ENCODE measurements at regions not wholly inside any gene's neighbourhood (a gene's known extent, or its start where the extent isn't known, plus 50 kb on each side); places are given as distances from the start of the nearest gene placed in this dataset.
"Not testable (repeated sequence)": the region's sequence is repeated elsewhere in the genome, so short reads cannot be mapped to it uniquely, and the experiment has no call there.

DNA sequence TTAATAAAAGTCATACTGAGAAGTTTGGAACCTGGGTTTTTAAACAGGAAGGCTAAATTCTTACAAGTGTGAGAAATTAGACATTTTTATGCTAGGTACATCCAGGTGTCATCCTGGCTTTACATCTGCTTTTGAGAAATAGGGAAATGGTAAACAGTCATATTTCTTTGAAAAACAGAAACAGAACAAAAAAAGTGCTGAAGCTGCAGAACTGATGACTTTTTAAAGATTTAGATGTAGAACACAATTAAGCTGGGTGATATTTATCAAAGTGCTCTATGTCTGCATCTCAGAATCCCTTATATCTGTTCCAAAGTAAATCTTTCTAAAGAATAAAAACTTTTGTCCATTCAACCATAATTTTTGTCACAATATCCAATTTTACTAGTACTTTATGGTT, 282.9 kb upstream of the ATXN7L3B start:
- H3K27me3 ChIP-seq (ENCODE audit: control insufficient read depth, insufficient read depth, low read length): no peaks in the 10 kb centered on the region
- no peak overlapping the region for H3K4me2 ChIP-seq (ENCODE audit: low read length)
- no peaks in the 10 kb centered on the region for H3K36me3 ChIP-seq (ENCODE audit: control insufficient read depth, insufficient read depth, low read length)
- no peak overlapping the region for H2AFZ ChIP-seq
- H3K9ac ChIP-seq: no peak overlapping the region
- TF ChIP-seq, protein P1, sequence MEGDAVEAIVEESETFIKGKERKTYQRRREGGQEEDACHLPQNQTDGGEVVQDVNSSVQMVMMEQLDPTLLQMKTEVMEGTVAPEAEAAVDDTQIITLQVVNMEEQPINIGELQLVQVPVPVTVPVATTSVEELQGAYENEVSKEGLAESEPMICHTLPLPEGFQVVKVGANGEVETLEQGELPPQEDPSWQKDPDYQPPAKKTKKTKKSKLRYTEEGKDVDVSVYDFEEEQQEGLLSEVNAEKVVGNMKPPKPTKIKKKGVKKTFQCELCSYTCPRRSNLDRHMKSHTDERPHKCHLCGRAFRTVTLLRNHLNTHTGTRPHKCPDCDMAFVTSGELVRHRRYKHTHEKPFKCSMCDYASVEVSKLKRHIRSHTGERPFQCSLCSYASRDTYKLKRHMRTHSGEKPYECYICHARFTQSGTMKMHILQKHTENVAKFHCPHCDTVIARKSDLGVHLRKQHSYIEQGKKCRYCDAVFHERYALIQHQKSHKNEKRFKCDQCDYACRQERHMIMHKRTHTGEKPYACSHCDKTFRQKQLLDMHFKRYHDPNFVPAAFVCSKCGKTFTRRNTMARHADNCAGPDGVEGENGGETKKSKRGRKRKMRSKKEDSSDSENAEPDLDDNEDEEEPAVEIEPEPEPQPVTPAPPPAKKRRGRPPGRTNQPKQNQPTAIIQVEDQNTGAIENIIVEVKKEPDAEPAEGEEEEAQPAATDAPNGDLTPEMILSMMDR (IDR thresholded peaks at IDR 0.05): no peak
- no peaks in the 10 kb centered on the region for H3K4me1 ChIP-seq
- H3K4me3 ChIP-seq (ENCODE audit: low read depth, low read length): no peak overlapping the region
- no peaks in the 10 kb centered on the region for H3K9me3 ChIP-seq (ENCODE audit: control insufficient read depth, low read length)
- H3K27ac ChIP-seq: no peak overlapping the region
- no peaks in the 10 kb centered on the region for H3K79me2 ChIP-seq

GRCh38 chr12:74259199-74259598, 278.4 kb upstream of the ATXN7L3B start:
- Histone ChIP-seq H3K4me1 (no peaks in the 10 kb centered on the region), H3K36me3 (ENCODE audit: control insufficient read depth, insufficient read depth, low read length) (no peaks in the 10 kb centered on the region), H3K27ac (no peak overlapping the region), H2AFZ (no peak overlapping the region), H3K27me3 (ENCODE audit: control insufficient read depth, insufficient read depth, low read length) (no peaks in the 10 kb centered on the region), H3K4me2 (ENCODE audit: low read length) (no peak overlapping the region), H3K79me2 (no peaks in the 10 kb centered on the region), H3K9ac (no peak overlapping the region), H3K4me3 (ENCODE audit: low read depth, low read length) (no peak overlapping the region), H3K9me3 (ENCODE audit: control insufficient read depth, low read length) (no peaks in the 10 kb centered on the region)
- TF ChIP-seq, protein P1 (IDR thresholded peaks at IDR 0.05): no peak

GRCh38 chr12:74264692-74265091, 272.9 kb upstream of the ATXN7L3B start:
- Histone ChIP-seq H2AFZ (no peak overlapping the region), H3K36me3 (ENCODE audit: control insufficient read depth, insufficient read depth, low read length) (no peaks in the 10 kb centered on the region), H3K9ac (no peak overlapping the region), H3K9me3 (ENCODE audit: control insufficient read depth, low read length) (no peaks in the 10 kb centered on the region), H3K4me3 (ENCODE audit: low read depth, low read length) (no peak overlapping the region), H3K79me2 (no peaks in the 10 kb centered on the region), H3K4me1 (no peaks in the 10 kb centered on the region), H3K4me2 (ENCODE audit: low read length) (no peak overlapping the region), H3K27ac (no peak overlapping the region), H3K27me3 (ENCODE audit: control insufficient read depth, insufficient read depth, low read length) (no peaks in the 10 kb centered on the region)
- TF ChIP-seq, protein P1 (IDR thresholded peaks at IDR 0.05): no peak

DNA sequence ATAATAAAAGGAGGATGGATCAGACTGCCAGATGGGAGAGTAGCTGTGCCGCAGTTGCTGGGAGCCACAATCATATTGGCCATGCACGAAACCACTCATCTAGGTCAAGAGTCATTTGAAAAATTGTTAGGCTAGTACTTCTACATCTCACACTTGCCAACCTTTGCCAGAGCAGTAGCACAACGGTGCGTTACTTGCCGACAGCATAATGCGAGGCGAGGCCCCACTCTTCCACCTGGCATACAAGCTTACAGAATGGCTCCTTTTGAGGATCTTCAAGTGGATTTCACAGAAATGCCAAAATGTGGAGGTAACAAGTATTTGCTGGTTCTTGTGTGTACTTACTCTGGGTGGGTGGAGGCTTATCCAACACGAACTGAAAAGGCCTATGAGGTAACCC, 268.3 kb upstream of the ATXN7L3B start:
- H3K4me3 ChIP-seq (ENCODE audit: low read depth, low read length); H3K36me3 ChIP-seq (ENCODE audit: control insufficient read depth, insufficient read depth, low read length); H3K9ac ChIP-seq; H3K79me2 ChIP-seq; H3K9me3 ChIP-seq (ENCODE audit: control insufficient read depth, low read length); H2AFZ ChIP-seq; H3K4me2 ChIP-seq (ENCODE audit: low read length); H3K4me1 ChIP-seq; H3K27me3 ChIP-seq (ENCODE audit: control insufficient read depth, insufficient read depth, low read length); H3K27ac ChIP-seq: not testable (repeated sequence)

- Histone ChIP-seq H2AFZ (no peak overlapping the region), H3K4me1 (no peaks in the 10 kb centered on the region), H3K27me3 (ENCODE audit: control insufficient read depth, insufficient read depth, low read length) (no peaks in the 10 kb centered on the region), H3K9ac (no peak overlapping the region), H3K9me3 (ENCODE audit: control insufficient read depth, low read length) (no peaks in the 10 kb centered on the region), H3K4me2 (ENCODE audit: low read length) (no peak overlapping the region), H3K79me2 (no peaks in the 10 kb centered on the region), H3K36me3 (ENCODE audit: control insufficient read depth, insufficient read depth, low read length) (no peaks in the 10 kb centered on the region), H3K4me3 (ENCODE audit: low read depth, low read length) (no peak overlapping the region), H3K27ac (no peak overlapping the region)
- TF ChIP-seq, protein P1 (IDR thresholded peaks at IDR 0.05): no peak
Measured at GRCh38 chr12:74280156-74280655, 257.4 kb upstream of the ATXN7L3B start.

DNA sequence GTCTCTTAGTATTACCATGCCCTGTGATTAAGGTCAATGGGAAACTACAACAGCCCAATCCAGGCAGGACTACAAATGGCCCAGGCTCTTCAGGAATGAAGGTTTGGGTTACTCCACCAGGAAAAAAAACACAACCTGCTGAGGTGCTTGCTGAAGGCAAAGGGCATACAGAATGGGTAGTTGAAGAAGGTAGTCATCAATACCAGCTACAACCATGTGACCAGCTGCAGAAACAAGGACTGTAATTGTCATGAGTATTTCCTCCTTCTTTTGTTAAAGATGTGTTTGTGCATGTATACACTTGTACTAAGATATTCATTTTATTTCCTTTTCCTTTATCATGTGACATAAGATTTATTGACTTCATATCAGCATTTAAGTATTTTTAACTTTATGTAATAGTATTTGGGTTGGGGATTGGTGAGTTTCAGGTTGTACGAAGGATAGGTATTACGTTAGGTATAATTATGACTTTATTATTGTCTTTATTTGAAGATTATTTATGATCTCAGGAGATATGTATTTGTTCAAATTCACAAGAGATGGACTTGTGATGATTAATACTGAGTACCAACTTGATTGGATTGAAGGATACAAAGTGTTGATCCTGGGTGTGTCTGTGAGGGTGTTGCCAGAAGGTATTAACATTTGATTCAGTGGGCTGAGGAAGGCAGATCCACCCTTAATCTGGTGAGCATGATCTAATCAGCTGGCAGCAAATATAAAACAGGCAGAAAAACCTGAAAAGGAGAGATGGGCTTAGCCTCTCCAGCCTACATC, 256.0 kb upstream of the ATXN7L3B start:
- H3K79me2 ChIP-seq; H3K9ac ChIP-seq; H3K27ac ChIP-seq; H3K4me2 ChIP-seq (ENCODE audit: low read length); H2AFZ ChIP-seq; H3K27me3 ChIP-seq (ENCODE audit: control insufficient read depth, insufficient read depth, low read length); H3K36me3 ChIP-seq (ENCODE audit: control insufficient read depth, insufficient read depth, low read length); H3K9me3 ChIP-seq (ENCODE audit: control insufficient read depth, low read length); H3K4me1 ChIP-seq; H3K4me3 ChIP-seq (ENCODE audit: low read depth, low read length): not testable (repeated sequence)
